DOHH2 (cell line): ENCODE measurements at regions not wholly inside any gene's neighbourhood (a gene's known extent, or its start where the extent isn't known, plus 50 kb on each side); places are given as distances from the start of the nearest gene placed in this dataset.
"Not testable (repeated sequence)": the region's sequence is repeated elsewhere in the genome, so short reads cannot be mapped to it uniquely, and the experiment has no call there.

ENCODE experiments used
- H3F3A ChIP-seq: fragments of 200-600 bp; sonication (generic), shearing (Covaris generic); 2 replicates; pipeline ENCODE4 v1.6.0; 2016; ENCODE audit warnings: antibody characterized with exemption, mild to moderate bottlenecking; ENCODE audit not compliant: control insufficient read depth, insufficient read depth
- H3K27ac ChIP-seq: fragments of 200-600 bp; sonication (generic); 2 replicates; pipeline ENCODE4 v1.5.1; 2014; ENCODE audit warnings: low read depth, mild to moderate bottlenecking, low read length, moderate library complexity
- H3K27me3 ChIP-seq: fragments of 200-600 bp; sonication (generic); 2 replicates; pipeline ENCODE4 v1.6.1; 2014; ENCODE audit warnings: mild to moderate bottlenecking, low read length, mixed read lengths; ENCODE audit not compliant: control insufficient read depth
- H3K36me3 ChIP-seq: fragments of 200-600 bp; sonication (generic); 2 replicates; pipeline ENCODE4 v1.6.1; 2014; ENCODE audit warnings: mild to moderate bottlenecking, low read length, moderate library complexity, mixed read lengths; ENCODE audit not compliant: control insufficient read depth
- H3K4me1 ChIP-seq: fragments of 200-600 bp; sonication (generic); 2 replicates; pipeline ENCODE4 v1.6.1; 2014; ENCODE audit warnings: mild to moderate bottlenecking, low read length, mixed read lengths; ENCODE audit not compliant: control insufficient read depth
- H3K4me2 ChIP-seq: fragments of 200-600 bp; sonication (generic); 2 replicates; pipeline ENCODE4 v1.6.0; 2014; ENCODE audit warnings: mild to moderate bottlenecking, low read length, moderate library complexity
- H3K4me3 ChIP-seq: fragments of 200-600 bp; sonication (generic); 2 replicates; pipeline ENCODE4 v1.5.1; 2014; ENCODE audit warnings: mild to moderate bottlenecking, low read length, mixed read lengths
- H3K79me2 ChIP-seq: fragments of 200-600 bp; sonication (generic); 2 replicates; pipeline ENCODE4 v1.6.1; 2014; ENCODE audit warnings: mild to moderate bottlenecking, low read length, mixed read lengths; ENCODE audit not compliant: control insufficient read depth
- H3K9me2 ChIP-seq: fragments of 200-600 bp; sonication (generic); replicated peaks from 2 replicates; pipeline ENCODE4 v1.6.1; 2014; ENCODE audit warnings: mild to moderate bottlenecking, low read length, mixed read lengths; ENCODE audit not compliant: control insufficient read depth
- H3K9me3 ChIP-seq: fragments of 200-600 bp; sonication (generic); 2 replicates; pipeline ENCODE4 v1.6.1; 2014; ENCODE audit warnings: antibody characterized with exemption, low read length, mixed read lengths; ENCODE audit not compliant: control insufficient read depth, insufficient read depth
- H4K20me1 ChIP-seq: fragments of 200-600 bp; sonication (generic); 2 replicates; pipeline ENCODE4 v1.6.0; 2014; ENCODE audit warnings: low read depth, mild to moderate bottlenecking, antibody characterized with exemption, low read length, moderate library complexity; ENCODE audit not compliant: control insufficient read depth, insufficient read depth
- EZH2phosphoT487 ChIP-seq: fragments of 200-600 bp; sonication (generic); IDR thresholded peaks from 2 replicates; pipeline ENCODE4 v1.6.1; 2017; ENCODE audit warnings: borderline replicate concordance, mild to moderate bottlenecking, antibody characterized with exemption, low read length, moderate library complexity, mixed read lengths
- TF ChIP-seq, protein P1 (sequence below): fragments of 200-600 bp; sonication (generic); IDR thresholded peaks from one replicate; pipeline ENCODE4 v1.5.1; 2014; ENCODE audit warnings: antibody characterized with exemption, mild to moderate bottlenecking, low read depth, low read length; ENCODE audit not compliant: poor library complexity, severe bottlenecking

DNA sequence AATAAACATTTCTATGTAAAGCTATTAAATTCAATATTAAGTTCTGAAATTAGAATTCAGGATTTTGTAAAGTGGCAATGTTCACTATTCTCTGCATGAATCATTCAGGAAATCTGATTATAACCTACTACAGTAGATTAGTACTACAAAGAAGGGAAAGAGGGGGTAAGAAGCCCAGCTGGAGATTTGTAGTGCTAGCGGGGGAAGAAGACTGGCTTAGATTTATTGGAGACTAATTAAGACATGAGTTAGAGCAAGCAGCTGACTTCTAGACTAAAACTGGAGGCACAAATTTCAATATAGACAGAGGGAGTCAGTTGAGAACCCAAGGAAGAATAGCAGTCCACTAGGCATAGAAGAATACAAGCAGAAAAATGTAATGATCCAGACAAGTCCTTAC lies 55.8 kb upstream of the SETMAR start:
- Histone ChIP-seq H3K4me2 (no peak overlapping the region), H3K36me3 (no peaks in the 10 kb centered on the region), H4K20me1 (no peaks in the 10 kb centered on the region), H3K79me2 (no peaks in the 10 kb centered on the region), H3F3A (no peaks in the 10 kb centered on the region), H3K27ac (no peak overlapping the region), H3K27me3 (no peaks in the 10 kb centered on the region), H3K4me1 (no peaks in the 10 kb centered on the region), H3K9me3 (no peaks in the 10 kb centered on the region), H3K4me3 (no peak overlapping the region), H3K9me2 (no peaks in the 10 kb centered on the region)
- TF ChIP-seq EZH2phosphoT487, result no peak
- TF ChIP-seq, protein P1, sequence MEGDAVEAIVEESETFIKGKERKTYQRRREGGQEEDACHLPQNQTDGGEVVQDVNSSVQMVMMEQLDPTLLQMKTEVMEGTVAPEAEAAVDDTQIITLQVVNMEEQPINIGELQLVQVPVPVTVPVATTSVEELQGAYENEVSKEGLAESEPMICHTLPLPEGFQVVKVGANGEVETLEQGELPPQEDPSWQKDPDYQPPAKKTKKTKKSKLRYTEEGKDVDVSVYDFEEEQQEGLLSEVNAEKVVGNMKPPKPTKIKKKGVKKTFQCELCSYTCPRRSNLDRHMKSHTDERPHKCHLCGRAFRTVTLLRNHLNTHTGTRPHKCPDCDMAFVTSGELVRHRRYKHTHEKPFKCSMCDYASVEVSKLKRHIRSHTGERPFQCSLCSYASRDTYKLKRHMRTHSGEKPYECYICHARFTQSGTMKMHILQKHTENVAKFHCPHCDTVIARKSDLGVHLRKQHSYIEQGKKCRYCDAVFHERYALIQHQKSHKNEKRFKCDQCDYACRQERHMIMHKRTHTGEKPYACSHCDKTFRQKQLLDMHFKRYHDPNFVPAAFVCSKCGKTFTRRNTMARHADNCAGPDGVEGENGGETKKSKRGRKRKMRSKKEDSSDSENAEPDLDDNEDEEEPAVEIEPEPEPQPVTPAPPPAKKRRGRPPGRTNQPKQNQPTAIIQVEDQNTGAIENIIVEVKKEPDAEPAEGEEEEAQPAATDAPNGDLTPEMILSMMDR, result no peak

DNA sequence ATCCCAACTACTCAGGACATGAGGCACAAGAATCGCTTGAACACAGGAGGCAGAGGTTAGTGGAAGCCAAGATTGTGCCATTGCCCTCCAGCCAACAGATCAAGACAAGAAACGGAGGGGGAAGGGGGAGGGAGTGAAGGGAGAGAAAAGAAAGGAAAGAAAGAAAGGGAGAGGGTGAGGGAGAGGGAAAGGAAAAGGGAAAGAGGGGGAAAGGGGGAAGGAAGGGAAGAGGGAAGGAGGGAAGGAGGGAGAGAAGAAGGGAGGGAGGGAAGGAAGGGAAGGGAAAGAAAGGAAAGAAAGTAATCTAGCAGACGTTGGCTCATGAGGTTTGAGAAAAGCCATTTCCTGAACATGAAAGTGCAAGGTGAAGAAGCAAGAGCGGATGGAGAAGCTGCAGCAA lies 53.1 kb upstream of the SETMAR start:
- Histone ChIP-seq H3K79me2 (no peaks in the 10 kb centered on the region), H3K4me1 (no peaks in the 10 kb centered on the region), H3F3A (no peaks in the 10 kb centered on the region), H3K4me2 (no peak overlapping the region), H3K27ac (no peak overlapping the region), H3K36me3 (no peaks in the 10 kb centered on the region), H3K4me3 (no peak overlapping the region), H3K27me3 (no peaks in the 10 kb centered on the region), H3K9me2 (no peaks in the 10 kb centered on the region), H4K20me1 (no peaks in the 10 kb centered on the region), H3K9me3 (no peaks in the 10 kb centered on the region)
- TF ChIP-seq, protein P1, result no peak
- TF ChIP-seq EZH2phosphoT487, result no peak

DNA sequence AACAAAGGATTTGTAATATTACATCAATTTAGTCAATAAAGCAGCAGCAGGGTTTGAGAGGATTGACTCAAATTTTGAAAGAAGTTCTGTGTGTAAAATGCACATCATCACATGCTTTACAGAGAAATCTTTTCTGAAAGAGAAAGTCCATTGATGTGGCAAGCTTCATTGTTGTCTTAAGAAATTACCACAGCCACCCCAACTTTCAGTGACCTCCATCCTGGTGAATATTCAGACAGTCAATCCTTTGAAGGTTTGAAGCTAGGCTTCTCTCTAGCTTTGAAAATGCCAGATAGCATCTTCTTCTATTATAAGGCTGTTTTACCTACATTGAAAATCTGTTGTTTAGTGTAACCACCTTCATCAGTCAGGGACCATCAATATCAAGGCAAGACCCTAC lies 51.8 kb upstream of the SETMAR start:
- H3K4me1 ChIP-seq, result no peaks in the 10 kb centered on the region
- H3K9me3 ChIP-seq, result no peaks in the 10 kb centered on the region
- no peaks in the 10 kb centered on the region for H3K27me3 ChIP-seq
- H3K9me2 ChIP-seq, result no peaks in the 10 kb centered on the region
- no peak overlapping the region for H3K4me3 ChIP-seq
- H3K79me2 ChIP-seq, result no peaks in the 10 kb centered on the region
- no peaks in the 10 kb centered on the region for H3K36me3 ChIP-seq
- TF ChIP-seq, protein P1, result no peak
- no peak for TF ChIP-seq EZH2phosphoT487
- no peak overlapping the region for H3K4me2 ChIP-seq
- no peaks in the 10 kb centered on the region for H4K20me1 ChIP-seq
- H3F3A ChIP-seq, result no peaks in the 10 kb centered on the region
- H3K27ac ChIP-seq, result no peak overlapping the region

DNA sequence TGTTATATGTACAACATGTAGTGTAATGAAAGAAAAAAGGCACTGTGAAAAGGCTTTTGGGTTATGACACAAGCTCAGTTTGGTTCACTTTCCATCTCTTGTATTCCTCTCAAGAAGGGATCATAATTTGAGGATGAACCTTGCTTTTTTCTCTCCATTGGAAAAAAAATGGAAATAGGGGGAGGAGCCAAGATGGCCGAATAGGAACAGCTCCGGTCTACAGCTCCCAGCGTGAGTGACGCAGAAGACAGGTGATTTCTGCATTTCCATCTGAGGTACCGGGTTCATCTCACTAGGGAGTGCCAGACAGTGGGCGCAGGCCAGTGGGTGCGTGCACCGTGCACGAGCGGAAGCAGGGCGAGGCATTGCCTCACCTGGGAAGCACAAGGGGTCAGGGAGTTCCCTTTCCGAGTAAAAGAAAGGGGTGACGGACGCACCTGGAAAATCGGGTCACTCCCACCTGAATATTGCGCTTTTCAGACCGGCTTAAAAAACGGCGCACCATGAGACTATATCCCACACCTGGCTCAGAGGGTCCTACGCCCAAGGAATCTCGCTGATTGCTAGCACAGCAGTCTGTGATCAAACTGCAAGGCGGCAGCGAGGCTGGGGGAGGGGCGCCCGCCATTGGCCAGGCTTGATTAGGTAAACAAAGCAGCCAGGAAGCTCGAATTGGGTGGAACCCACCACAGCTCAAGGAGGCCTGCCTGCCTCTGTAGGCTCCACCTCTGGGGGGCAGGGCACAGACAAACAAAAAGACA lies 49.9 kb upstream of the SETMAR start:
- H4K20me1 ChIP-seq, H3K4me3 ChIP-seq, H3K4me2 ChIP-seq, H3K36me3 ChIP-seq, H3K27ac ChIP-seq, H3K9me3 ChIP-seq, H3K9me2 ChIP-seq, H3F3A ChIP-seq, H3K4me1 ChIP-seq, H3K27me3 ChIP-seq, H3K79me2 ChIP-seq: not testable (repeated sequence)
